Liver (tissue), 9 donors: ENCODE measurements at regions not wholly inside any gene's neighbourhood (a gene's known extent, or its start where the extent isn't known, plus 50 kb on each side); places are given as distances from the start of the nearest gene placed in this dataset. TPM values are rescaled to one million over a fixed set of nuclear protein-coding genes. Genes with fewer than 3 reads are reported as not detected.

ENCODE experiments used
- DNase-seq: peaks from one replicate; pipeline ENCODE4 v3.0.0-alpha.2; 2017; ENCODE audit warnings: low spot score
- H3K27ac ChIP-seq, 2 donors: one replicate each; pipeline ENCODE4 v1.7.0; 2013; ENCODE audit warnings: inconsistent platforms in 2 of 2, low read length in 2 of 2, control low read depth in 1 of 2, low read depth in 1 of 2, mild to moderate bottlenecking in 1 of 2
- H3K27me3 ChIP-seq, 4 donors: one replicate each; pipeline versions ENCODE4 v1.6.1 to v1.7.0; 2013; ENCODE audit warnings: low read length in 3 of 4, inconsistent platforms in 1 of 4, mild to moderate bottlenecking in 1 of 4, moderate library complexity in 1 of 4; ENCODE audit not compliant: control insufficient read depth in 4 of 4, insufficient read depth in 4 of 4
- H3K36me3 ChIP-seq, 4 donors: one replicate each; pipeline versions ENCODE4 v1.6.1 to v1.7.0; 2013; ENCODE audit warnings: low read length in 3 of 4, mild to moderate bottlenecking in 3 of 4, low read depth in 1 of 4, moderate library complexity in 1 of 4; ENCODE audit not compliant: control insufficient read depth in 4 of 4, insufficient read depth in 3 of 4
- H3K4me1 ChIP-seq, 4 donors: one replicate each; pipeline versions ENCODE4 v1.6.1 to v1.7.0; 2013; ENCODE audit warnings: low read length in 3 of 4, mild to moderate bottlenecking in 3 of 4, moderate library complexity in 1 of 4; ENCODE audit not compliant: control insufficient read depth in 4 of 4, insufficient read depth in 4 of 4
- H3K4me3 ChIP-seq, 3 donors: one replicate each; pipeline versions ENCODE4 v1.6.1 to v1.7.0; 2013; ENCODE audit warnings: low read length in 3 of 3, control low read depth in 1 of 3, low read depth in 1 of 3, mild to moderate bottlenecking in 1 of 3
- H3K9ac ChIP-seq, 2 donors: one replicate each; pipeline ENCODE4 v1.7.0; 2013; ENCODE audit warnings: low read length in 2 of 2, mild to moderate bottlenecking in 2 of 2, moderate library complexity in 2 of 2, control low read depth in 1 of 2, low read depth in 1 of 2
- H3K9me3 ChIP-seq, 4 donors: one replicate each; pipeline versions ENCODE4 v1.6.1 to v1.7.0; 2013; ENCODE audit warnings: low read length in 3 of 4; ENCODE audit not compliant: control insufficient read depth in 4 of 4
- EGR1 ChIP-seq, 2 donors: IDR thresholded peaks; 2 replicates each; pipeline ENCODE4 v1.6.1; 2016 to 2018; ENCODE audit warnings: antibody characterized with exemption in 2 of 2, low read depth in 2 of 2
- FOXA1 ChIP-seq: IDR thresholded peaks from 2 replicates; pipeline ENCODE4 v1.6.1; 2016; ENCODE audit warnings: antibody characterized with exemption
- FOXA2 ChIP-seq: IDR thresholded peaks from 2 replicates; pipeline ENCODE4 v1.6.1; 2016; ENCODE audit warnings: antibody characterized with exemption
- GABPA ChIP-seq, 2 donors: IDR thresholded peaks in 1 of 2; conservative IDR thresholded peaks in 1 of 2; 2 replicates each; pipeline ENCODE4 v1.6.1; 2016; ENCODE audit warnings: antibody characterized with exemption in 2 of 2, mild to moderate bottlenecking in 1 of 2, moderate library complexity in 1 of 2
- HNF4A ChIP-seq, 2 donors: conservative IDR thresholded peaks; 2 replicates each; pipeline ENCODE4 v1.6.1; 2016; ENCODE audit warnings: antibody characterized with exemption in 2 of 2, mild to moderate bottlenecking in 2 of 2
- HNF4G ChIP-seq: IDR thresholded peaks from 2 replicates; pipeline ENCODE4 v1.6.1; 2016; ENCODE audit warnings: antibody characterized with exemption
- JUND ChIP-seq, 2 donors: IDR thresholded peaks; 2 replicates each; pipeline ENCODE4 v1.6.1; 2016; ENCODE audit warnings: antibody characterized with exemption in 2 of 2
- NR2F2 ChIP-seq: IDR thresholded peaks from 2 replicates; pipeline ENCODE4 v1.6.1; 2016; ENCODE audit warnings: antibody characterized with exemption
- RAD21 ChIP-seq, 2 donors: IDR thresholded peaks; 2 replicates each; pipeline ENCODE4 v1.6.1; 2016; ENCODE audit warnings: antibody characterized with exemption in 2 of 2, mild to moderate bottlenecking in 2 of 2
- RXRA ChIP-seq, 2 donors: IDR thresholded peaks; 2 replicates each; pipeline ENCODE4 v1.6.1; 2017 to 2018; ENCODE audit warnings: antibody characterized with exemption in 2 of 2, mild to moderate bottlenecking in 1 of 2
- SP1 ChIP-seq: IDR thresholded peaks from 2 replicates; pipeline ENCODE4 v1.6.1; 2018; ENCODE audit warnings: antibody characterized with exemption, mild to moderate bottlenecking
- TAF1 ChIP-seq: conservative IDR thresholded peaks from 2 replicates; pipeline ENCODE4 v1.6.1; 2016; ENCODE audit warnings: antibody characterized with exemption, mild to moderate bottlenecking
- YY1 ChIP-seq: IDR thresholded peaks from 2 replicates; pipeline ENCODE4 v1.6.1; 2016; ENCODE audit warnings: antibody characterized with exemption, mild to moderate bottlenecking
- WGBS: extraction: QIAGEN DNeasy Blood & Tissue Kit; methylation state at CpG from one replicate; pipeline ENCODE4 v1.1.7; 2013; 5-methylcytosine and 5-hydroxymethylcytosine counted together
- small RNA-seq: library from RNA; depleted of rRNA; stranded (forward); fragments of <200 nt; gene quantifications from one replicate; pipeline ENCODE3, GENCODE V24; 2014
- TF ChIP-seq, protein P1 (sequence below): IDR thresholded peaks from 2 replicates; pipeline ENCODE4 v1.6.1; 2016; ENCODE audit warnings: antibody characterized with exemption
- TF ChIP-seq, protein P2 (sequence below): IDR thresholded peaks from 2 replicates; pipeline ENCODE4 v1.6.1; 2016; ENCODE audit warnings: antibody characterized with exemption
- TF ChIP-seq, protein P3 (sequence below): fragments of 150-350 bp; IDR thresholded peaks from 2 replicates; pipeline ENCODE4 v1.5.1; 2017; ENCODE audit warnings: improper control_type of control experiment, low read depth, low read length; ENCODE audit not compliant: missing input control
- TF ChIP-seq, protein P4 (sequence below): IDR thresholded peaks from 2 replicates; pipeline ENCODE4 v1.6.1; 2016; ENCODE audit warnings: antibody characterized with exemption, mild to moderate bottlenecking
- TF ChIP-seq, protein P5 (sequence below): IDR thresholded peaks from 2 replicates; pipeline ENCODE4 v1.6.1; 2016; ENCODE audit warnings: antibody characterized with exemption
- donor health status: healthy.
- donor health status: healthy.
- donor health status: healthy.
- donor health status: healthy.
- donor health status: healthy.

DNA sequence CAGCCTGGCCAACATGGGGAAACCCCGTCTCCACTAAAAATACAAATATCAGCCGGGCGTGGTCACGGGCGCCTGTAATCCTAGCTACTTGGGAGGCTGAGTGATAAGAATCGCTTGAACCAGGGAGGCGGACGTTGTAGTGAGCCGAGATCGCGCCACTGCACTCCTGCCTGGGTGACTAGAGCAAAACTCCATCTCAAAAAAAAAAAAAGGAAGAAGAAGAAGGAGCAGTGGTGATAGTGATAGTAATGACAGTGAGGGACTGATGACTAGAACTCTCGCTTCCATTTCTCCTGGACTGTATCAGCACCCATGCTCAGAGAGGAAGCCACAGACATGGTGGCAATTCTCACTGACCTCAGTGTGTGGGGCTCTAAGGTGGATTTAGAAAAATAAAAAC lies 52.6 kb upstream of the CLINT1 start:
- Histone ChIP-seq H3K27ac (no peak overlapping the region), H3K9me3 (no peaks in the 10 kb centered on the region), H3K9ac (no peak overlapping the region), H3K4me1 (peaks cover 2 to 27% (median 17%) of the 10 kb centered on the region in 4 donors), H3K27me3 (no peaks in the 10 kb centered on the region), H3K4me3 (no peak overlapping the region), H3K36me3 (no peaks in the 10 kb centered on the region)
- TF ChIP-seq HNF4G (no peak), EGR1 (IDR thresholded peaks at IDR 0.05; ENCODE audit: low read depth in 2 of 2) (no peak), JUND (IDR thresholded peaks at IDR 0.05) (no peak), YY1 (no peak), SP1 (no peak), GABPA (IDR thresholded peaks at IDR 0.05 in 1 of 2, conservative IDR thresholded peaks at IDR 0.05 in 1 of 2) (no peak), RXRA (IDR thresholded peaks at IDR 0.05) (no peak), RAD21 (IDR thresholded peaks at IDR 0.05) (no peak), FOXA2 (no peak), NR2F2 (no peak), FOXA1 (no peak), HNF4A (conservative IDR thresholded peaks at IDR 0.05) (no peak), TAF1 (no peak)
- TF ChIP-seq, protein P1, sequence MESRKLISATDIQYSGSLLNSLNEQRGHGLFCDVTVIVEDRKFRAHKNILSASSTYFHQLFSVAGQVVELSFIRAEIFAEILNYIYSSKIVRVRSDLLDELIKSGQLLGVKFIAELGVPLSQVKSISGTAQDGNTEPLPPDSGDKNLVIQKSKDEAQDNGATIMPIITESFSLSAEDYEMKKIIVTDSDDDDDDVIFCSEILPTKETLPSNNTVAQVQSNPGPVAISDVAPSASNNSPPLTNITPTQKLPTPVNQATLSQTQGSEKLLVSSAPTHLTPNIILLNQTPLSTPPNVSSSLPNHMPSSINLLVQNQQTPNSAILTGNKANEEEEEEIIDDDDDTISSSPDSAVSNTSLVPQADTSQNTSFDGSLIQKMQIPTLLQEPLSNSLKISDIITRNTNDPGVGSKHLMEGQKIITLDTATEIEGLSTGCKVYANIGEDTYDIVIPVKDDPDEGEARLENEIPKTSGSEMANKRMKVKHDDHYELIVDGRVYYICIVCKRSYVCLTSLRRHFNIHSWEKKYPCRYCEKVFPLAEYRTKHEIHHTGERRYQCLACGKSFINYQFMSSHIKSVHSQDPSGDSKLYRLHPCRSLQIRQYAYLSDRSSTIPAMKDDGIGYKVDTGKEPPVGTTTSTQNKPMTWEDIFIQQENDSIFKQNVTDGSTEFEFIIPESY, result no peak
- TF ChIP-seq, protein P2, sequence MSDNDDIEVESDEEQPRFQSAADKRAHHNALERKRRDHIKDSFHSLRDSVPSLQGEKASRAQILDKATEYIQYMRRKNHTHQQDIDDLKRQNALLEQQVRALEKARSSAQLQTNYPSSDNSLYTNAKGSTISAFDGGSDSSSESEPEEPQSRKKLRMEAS, result no peak
- TF ChIP-seq, protein P3, sequence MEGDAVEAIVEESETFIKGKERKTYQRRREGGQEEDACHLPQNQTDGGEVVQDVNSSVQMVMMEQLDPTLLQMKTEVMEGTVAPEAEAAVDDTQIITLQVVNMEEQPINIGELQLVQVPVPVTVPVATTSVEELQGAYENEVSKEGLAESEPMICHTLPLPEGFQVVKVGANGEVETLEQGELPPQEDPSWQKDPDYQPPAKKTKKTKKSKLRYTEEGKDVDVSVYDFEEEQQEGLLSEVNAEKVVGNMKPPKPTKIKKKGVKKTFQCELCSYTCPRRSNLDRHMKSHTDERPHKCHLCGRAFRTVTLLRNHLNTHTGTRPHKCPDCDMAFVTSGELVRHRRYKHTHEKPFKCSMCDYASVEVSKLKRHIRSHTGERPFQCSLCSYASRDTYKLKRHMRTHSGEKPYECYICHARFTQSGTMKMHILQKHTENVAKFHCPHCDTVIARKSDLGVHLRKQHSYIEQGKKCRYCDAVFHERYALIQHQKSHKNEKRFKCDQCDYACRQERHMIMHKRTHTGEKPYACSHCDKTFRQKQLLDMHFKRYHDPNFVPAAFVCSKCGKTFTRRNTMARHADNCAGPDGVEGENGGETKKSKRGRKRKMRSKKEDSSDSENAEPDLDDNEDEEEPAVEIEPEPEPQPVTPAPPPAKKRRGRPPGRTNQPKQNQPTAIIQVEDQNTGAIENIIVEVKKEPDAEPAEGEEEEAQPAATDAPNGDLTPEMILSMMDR, result no peak
- TF ChIP-seq, protein P4, sequence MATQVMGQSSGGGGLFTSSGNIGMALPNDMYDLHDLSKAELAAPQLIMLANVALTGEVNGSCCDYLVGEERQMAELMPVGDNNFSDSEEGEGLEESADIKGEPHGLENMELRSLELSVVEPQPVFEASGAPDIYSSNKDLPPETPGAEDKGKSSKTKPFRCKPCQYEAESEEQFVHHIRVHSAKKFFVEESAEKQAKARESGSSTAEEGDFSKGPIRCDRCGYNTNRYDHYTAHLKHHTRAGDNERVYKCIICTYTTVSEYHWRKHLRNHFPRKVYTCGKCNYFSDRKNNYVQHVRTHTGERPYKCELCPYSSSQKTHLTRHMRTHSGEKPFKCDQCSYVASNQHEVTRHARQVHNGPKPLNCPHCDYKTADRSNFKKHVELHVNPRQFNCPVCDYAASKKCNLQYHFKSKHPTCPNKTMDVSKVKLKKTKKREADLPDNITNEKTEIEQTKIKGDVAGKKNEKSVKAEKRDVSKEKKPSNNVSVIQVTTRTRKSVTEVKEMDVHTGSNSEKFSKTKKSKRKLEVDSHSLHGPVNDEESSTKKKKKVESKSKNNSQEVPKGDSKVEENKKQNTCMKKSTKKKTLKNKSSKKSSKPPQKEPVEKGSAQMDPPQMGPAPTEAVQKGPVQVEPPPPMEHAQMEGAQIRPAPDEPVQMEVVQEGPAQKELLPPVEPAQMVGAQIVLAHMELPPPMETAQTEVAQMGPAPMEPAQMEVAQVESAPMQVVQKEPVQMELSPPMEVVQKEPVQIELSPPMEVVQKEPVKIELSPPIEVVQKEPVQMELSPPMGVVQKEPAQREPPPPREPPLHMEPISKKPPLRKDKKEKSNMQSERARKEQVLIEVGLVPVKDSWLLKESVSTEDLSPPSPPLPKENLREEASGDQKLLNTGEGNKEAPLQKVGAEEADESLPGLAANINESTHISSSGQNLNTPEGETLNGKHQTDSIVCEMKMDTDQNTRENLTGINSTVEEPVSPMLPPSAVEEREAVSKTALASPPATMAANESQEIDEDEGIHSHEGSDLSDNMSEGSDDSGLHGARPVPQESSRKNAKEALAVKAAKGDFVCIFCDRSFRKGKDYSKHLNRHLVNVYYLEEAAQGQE, result no peak
- TF ChIP-seq, protein P5, sequence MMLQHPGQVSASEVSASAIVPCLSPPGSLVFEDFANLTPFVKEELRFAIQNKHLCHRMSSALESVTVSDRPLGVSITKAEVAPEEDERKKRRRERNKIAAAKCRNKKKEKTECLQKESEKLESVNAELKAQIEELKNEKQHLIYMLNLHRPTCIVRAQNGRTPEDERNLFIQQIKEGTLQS, result no peak
- 97% methylated on average over 12 of the region's 12 CpGs for WGBS
- DNase-seq, result no peak

Small RNA genes in the stretch of these regions (small RNA-seq; reads per million reads assigned to genes)
- gene AC091979.2 (not detected), gene RNU2-48P (1.0 reads per million, percentile 79 among the genes with 10 or more reads in this experiment)
